ENCODE measurements at regions not wholly inside any gene's neighbourhood (a gene's known extent, or its start where the extent isn't known, plus 50 kb on each side); places are given as distances from the start of the nearest gene placed in this dataset.

- no peak for TF ChIP-seq CTCF (conservative IDR thresholded peaks at IDR 0.05; ENCODE audit: low read length)
- TF ChIP-seq EZH2phosphoT487 (IDR thresholded peaks at IDR 0.05; ENCODE audit: borderline replicate concordance) = no peak
These were observed 244.1 kb downstream of the AEBP2 start for GRCh38 chr12:19683178-19683927.
